Endothelial cell of umbilical vein (primary cell): ENCODE measurements at regions not wholly inside any gene's neighbourhood (a gene's known extent, or its start where the extent isn't known, plus 50 kb on each side); places are given as distances from the start of the nearest gene placed in this dataset.

Experiments
- BruUV-seq: library from RNA; stranded (reverse); fragments of 400-500 nt; replicated peaks from 2 replicates; lab custom pipeline; 2021; lab: Mats Ljungman, UMichigan
- CTCF ChIA-PET: fragments of 300-600, 350-600 bp; sonication (Branson Sonifier 250); formaldehyde crosslinking; loops from one replicate; lab custom pipeline; 2021; ENCODE audit warnings: antibody characterized with exemption, inconsistent platforms; lab: Charles Lee
- POLR2A ChIA-PET: fragments of 300-600, 350-600 bp; sonication (Branson Sonifier 250); formaldehyde crosslinking; loops from one replicate; lab custom pipeline; 2021; ENCODE audit warnings: antibody characterized with exemption, inconsistent platforms; lab: Charles Lee
- DNase-seq: peaks from one replicate; pipeline ENCODE4 v3.0.0-alpha.2; 2011; ENCODE audit warnings: low read depth, low spot score
- FAIRE-seq: peaks from 2 replicates; lab custom pipeline; 2011; peaks lifted over from hg19 to GRCh38; lab: Jason Lieb, UNC
- H2AFZ ChIP-seq: 2 replicates; pipeline ENCODE4 v1.6.0; 2012; ENCODE audit warnings: low read depth, low read length, control low read depth, inconsistent platforms
- H3K27ac ChIP-seq: 2 replicates; pipeline ENCODE4 v1.5.1; 2011; ENCODE audit warnings: low read depth, mild to moderate bottlenecking, control low read depth, low read length, moderate library complexity; ENCODE audit not compliant: insufficient read depth
- H3K27me3 ChIP-seq, 2 experiments: 2 replicates each; pipeline versions ENCODE4 v1.6.0 to v1.6.1; 2011; ENCODE audit warnings: low read length in 2 of 2, mixed read lengths in 1 of 2; ENCODE audit not compliant: control insufficient read depth in 2 of 2, insufficient read depth in 2 of 2
- H3K36me3 ChIP-seq, 2 experiments: 2 replicates in 1 of 2; 3 replicates in 1 of 2; pipeline ENCODE4 v1.5.1; 2011; ENCODE audit warnings: low read length in 2 of 2, mild to moderate bottlenecking in 1 of 2, moderate library complexity in 1 of 2; ENCODE audit not compliant: control insufficient read depth in 2 of 2, insufficient read depth in 2 of 2; ENCODE audit errors: extremely low read depth in 1 of 2
- H3K4me1 ChIP-seq: 3 replicates; pipeline ENCODE4 v1.5.1; 2011; ENCODE audit warnings: mild to moderate bottlenecking, low read length; ENCODE audit not compliant: control insufficient read depth, insufficient read depth; ENCODE audit errors: extremely low read depth
- H3K4me2 ChIP-seq: 2 replicates; pipeline ENCODE4 v1.6.1; 2011; ENCODE audit warnings: low read length, control low read depth, mixed read lengths; ENCODE audit not compliant: insufficient read depth
- H3K4me3 ChIP-seq, 3 experiments: fragments of 200-600 bp in 1 of 3; sonication (generic), shearing (Covaris generic) in 1 of 3; replicated peaks in 1 of 3; 2 replicates each; pipeline ENCODE4 v1.5.1; 2011 to 2016; ENCODE audit warnings: control low read depth in 3 of 3, low read length in 3 of 3, mild to moderate bottlenecking in 2 of 3, inconsistent platforms in 1 of 3, low read depth in 1 of 3, moderate library complexity in 1 of 3; ENCODE audit not compliant: insufficient read depth in 1 of 3
- H3K79me2 ChIP-seq: 2 replicates; pipeline ENCODE4 v1.6.0; 2012; ENCODE audit warnings: low read length, inconsistent platforms; ENCODE audit not compliant: control insufficient read depth, insufficient read depth
- H3K9ac ChIP-seq: replicated peaks from 2 replicates; pipeline ENCODE3; 2011; ENCODE audit warnings: low read length, control low read depth; ENCODE audit not compliant: insufficient read depth; ENCODE audit errors: extremely low read depth
- H3K9me1 ChIP-seq: replicated peaks from 3 replicates; pipeline ENCODE4 v1.6.0; 2011; ENCODE audit warnings: mild to moderate bottlenecking, low read length; ENCODE audit not compliant: control insufficient read depth, insufficient read depth; ENCODE audit errors: extremely low read depth
- H3K9me3 ChIP-seq: replicated peaks from 2 replicates; pipeline ENCODE4 v1.5.1; 2012; ENCODE audit warnings: low read length, inconsistent platforms; ENCODE audit not compliant: control insufficient read depth, insufficient read depth
- H4K20me1 ChIP-seq: replicated peaks from 2 replicates; pipeline ENCODE3; 2011; ENCODE audit warnings: mild to moderate bottlenecking, low read length; ENCODE audit not compliant: control insufficient read depth, insufficient read depth; ENCODE audit errors: extremely low read depth
- EZH2 ChIP-seq: IDR thresholded peaks from 2 replicates; pipeline ENCODE4 v1.6.1; 2012; ENCODE audit warnings: borderline replicate concordance, low read depth, mild to moderate bottlenecking, moderate library complexity, low read length, inconsistent platforms; ENCODE audit not compliant: severe bottlenecking
- FOS ChIP-seq: IDR thresholded peaks from 2 replicates; pipeline ENCODE4 v1.6.1; 2011; ENCODE audit warnings: mild to moderate bottlenecking, low read length, moderate library complexity, borderline replicate concordance; ENCODE audit not compliant: insufficient read depth
- GATA2 ChIP-seq: IDR thresholded peaks from 2 replicates; pipeline ENCODE4 v1.7.0; 2011; ENCODE audit warnings: low read depth, mild to moderate bottlenecking, moderate library complexity, mixed read lengths, low read length; ENCODE audit not compliant: insufficient read length, insufficient read depth
- JUN ChIP-seq: IDR thresholded peaks from 2 replicates; pipeline ENCODE4 v1.6.1; 2011; ENCODE audit warnings: borderline replicate concordance, low read depth; ENCODE audit not compliant: insufficient read length, insufficient read depth
- MYC ChIP-seq: IDR thresholded peaks from one replicate; pipeline ENCODE4 v1.6.1; 2011; ENCODE audit warnings: mild to moderate bottlenecking, low read depth, low read length
- POLR2A ChIP-seq: IDR thresholded peaks from 2 replicates; pipeline ENCODE4 v1.6.1; 2012; ENCODE audit warnings: low read depth, mild to moderate bottlenecking, control low read depth, low read length
- POLR2AphosphoS5 ChIP-seq: IDR thresholded peaks from 2 replicates; pipeline ENCODE4 v1.6.1; 2012; ENCODE audit warnings: low read depth, mild to moderate bottlenecking, control low read depth, low read length, moderate library complexity; ENCODE audit not compliant: insufficient read depth
- dilution Hi-C: fragments of 300-500 bp; cut with MboI; formaldehyde crosslinking; loops from one replicate; pipeline ENCODE4 v1.15.0; 2019; ENCODE audit warnings: low sequenced_read_pairs; ENCODE audit not compliant: extremely low pct_ligation_motif_present
- intact Hi-C: fragments of 100-400 bp; cut with micrococcal nuclease; formaldehyde crosslinking; loops from one replicate; pipeline ENCODE4 v1.10.0; 2022
- TF ChIP-seq, protein P1 (sequence below): IDR thresholded peaks from 2 replicates; pipeline ENCODE4 v1.6.1; 2011; ENCODE audit not compliant: insufficient read depth, insufficient read length
- TF ChIP-seq, protein P2 (sequence below), 2 donors: IDR thresholded peaks; 1 replicate in 1 of 2; 2 replicates in 1 of 2; pipeline ENCODE4 v1.5.1; 2011; ENCODE audit warnings: low read length in 2 of 2, mild to moderate bottlenecking in 2 of 2, moderate library complexity in 2 of 2, control low read depth in 1 of 2, inconsistent platforms in 1 of 2, low read depth in 1 of 2; ENCODE audit not compliant: insufficient read depth in 1 of 2; ENCODE audit errors: extremely low read depth in 1 of 2

DNA sequence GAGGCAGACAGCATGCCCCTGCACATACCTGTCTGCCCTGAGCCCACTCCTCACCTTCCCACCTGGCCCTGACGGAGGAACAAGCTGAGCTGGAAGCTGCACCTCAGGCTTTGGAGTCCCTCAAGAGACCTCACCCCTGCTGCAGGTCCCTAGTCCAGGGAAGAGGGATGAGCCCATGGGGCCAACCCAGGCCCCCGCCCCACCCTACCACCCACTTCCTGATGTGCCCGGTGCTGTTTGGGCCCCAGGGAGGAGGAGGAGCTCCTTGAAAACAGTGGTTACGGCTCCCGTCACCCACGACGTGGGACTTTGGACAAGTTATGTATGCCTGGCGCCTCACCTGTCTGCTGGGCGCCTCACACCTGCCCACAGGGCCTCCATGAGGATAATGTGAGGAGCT, 250.2 kb downstream of the NPHP4 start:
- ChIA-PET CTCF (no interaction called here), POLR2A (interaction anchor here (0.6 kb wide), 1 partner anchor 203 kb away, joined by 3 read pairs; no protein-coding TSS in a partner anchor)
- no peaks in the 10 kb centered on the region for H3K9me1 ChIP-seq
- H3K27ac ChIP-seq = no peak overlapping the region
- DNase-seq = no peak
- no peaks in the 10 kb centered on the region for H3K4me1 ChIP-seq
- dilution Hi-C loops (no loop called here), intact Hi-C loops (no loop called here)
- H3K27me3 ChIP-seq = no peaks in the 10 kb centered on the region
- no peaks in the 10 kb centered on the region for H4K20me1 ChIP-seq
- no peak overlapping the region for H3K4me3 ChIP-seq
- H2AFZ ChIP-seq = no peak overlapping the region
- no peak for FAIRE-seq
- H3K9me3 ChIP-seq = peaks cover 3% of the 10 kb centered on the region
- H3K9ac ChIP-seq = no peak overlapping the region
- H3K36me3 ChIP-seq = no peaks in the 10 kb centered on the region
- TF ChIP-seq MYC (no peak), POLR2A (no peak), EZH2 (no peak), POLR2AphosphoS5 (no peak), GATA2 (no peak), JUN (no peak), FOS (no peak)
- TF ChIP-seq, protein P1, sequence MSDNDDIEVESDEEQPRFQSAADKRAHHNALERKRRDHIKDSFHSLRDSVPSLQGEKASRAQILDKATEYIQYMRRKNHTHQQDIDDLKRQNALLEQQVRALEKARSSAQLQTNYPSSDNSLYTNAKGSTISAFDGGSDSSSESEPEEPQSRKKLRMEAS = no peak
- TF ChIP-seq, protein P2, sequence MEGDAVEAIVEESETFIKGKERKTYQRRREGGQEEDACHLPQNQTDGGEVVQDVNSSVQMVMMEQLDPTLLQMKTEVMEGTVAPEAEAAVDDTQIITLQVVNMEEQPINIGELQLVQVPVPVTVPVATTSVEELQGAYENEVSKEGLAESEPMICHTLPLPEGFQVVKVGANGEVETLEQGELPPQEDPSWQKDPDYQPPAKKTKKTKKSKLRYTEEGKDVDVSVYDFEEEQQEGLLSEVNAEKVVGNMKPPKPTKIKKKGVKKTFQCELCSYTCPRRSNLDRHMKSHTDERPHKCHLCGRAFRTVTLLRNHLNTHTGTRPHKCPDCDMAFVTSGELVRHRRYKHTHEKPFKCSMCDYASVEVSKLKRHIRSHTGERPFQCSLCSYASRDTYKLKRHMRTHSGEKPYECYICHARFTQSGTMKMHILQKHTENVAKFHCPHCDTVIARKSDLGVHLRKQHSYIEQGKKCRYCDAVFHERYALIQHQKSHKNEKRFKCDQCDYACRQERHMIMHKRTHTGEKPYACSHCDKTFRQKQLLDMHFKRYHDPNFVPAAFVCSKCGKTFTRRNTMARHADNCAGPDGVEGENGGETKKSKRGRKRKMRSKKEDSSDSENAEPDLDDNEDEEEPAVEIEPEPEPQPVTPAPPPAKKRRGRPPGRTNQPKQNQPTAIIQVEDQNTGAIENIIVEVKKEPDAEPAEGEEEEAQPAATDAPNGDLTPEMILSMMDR (IDR thresholded peaks at IDR 0.05; ENCODE audit: extremely low read depth in 1 of 2, insufficient read depth in 1 of 2, low read depth in 1 of 2, low read length in 2 of 2) = no peak
- no peak overlapping the region for H3K4me2 ChIP-seq
- H3K79me2 ChIP-seq = no peaks in the 10 kb centered on the region
- BruUV-seq = no TSS peak
